Progenitor cell of endocrine pancreas (in vitro differentiated cells): ENCODE measurements at regions not wholly inside any gene's neighbourhood (a gene's known extent, or its start where the extent isn't known, plus 50 kb on each side); places are given as distances from the start of the nearest gene placed in this dataset.

Experiments
- DNase-seq: peaks from one replicate; pipeline ENCODE4 v3.0.0; 2021; ENCODE audit warnings: low spot score; ENCODE audit not compliant: unreplicated experiment
- H3K27ac Mint-ChIP-seq: 2 replicates; pipeline ENCODE4 v1.8.0; 2021; ENCODE audit warnings: mild to moderate bottlenecking, moderate library complexity, mixed read lengths
- H3K27me3 Mint-ChIP-seq: 2 replicates; pipeline ENCODE4 v1.8.0; 2021; ENCODE audit warnings: mixed read lengths
- H3K36me3 Mint-ChIP-seq: 2 replicates; pipeline ENCODE4 v1.8.0; 2022; ENCODE audit warnings: mixed read lengths; ENCODE audit not compliant: insufficient read depth
- H3K4me1 Mint-ChIP-seq: 2 replicates; pipeline ENCODE4 v1.8.0; 2021; ENCODE audit warnings: low read depth, mixed read lengths
- H3K4me3 Mint-ChIP-seq: 2 replicates; pipeline ENCODE4 v1.8.0; 2021; ENCODE audit warnings: low read depth, mild to moderate bottlenecking, moderate library complexity, mixed read lengths
- H3K9me3 Mint-ChIP-seq: 2 replicates; pipeline ENCODE4 v1.8.0; 2021; ENCODE audit warnings: low read depth, mixed read lengths
- TF ChIP-seq, protein P1 (sequence below): fragments of 200-600 bp; sonication (generic); IDR thresholded peaks from one replicate; pipeline ENCODE4 v1.5.0; 2021; ENCODE audit warnings: antibody characterized with exemption, mild to moderate bottlenecking; ENCODE audit not compliant: unreplicated experiment

DNA sequence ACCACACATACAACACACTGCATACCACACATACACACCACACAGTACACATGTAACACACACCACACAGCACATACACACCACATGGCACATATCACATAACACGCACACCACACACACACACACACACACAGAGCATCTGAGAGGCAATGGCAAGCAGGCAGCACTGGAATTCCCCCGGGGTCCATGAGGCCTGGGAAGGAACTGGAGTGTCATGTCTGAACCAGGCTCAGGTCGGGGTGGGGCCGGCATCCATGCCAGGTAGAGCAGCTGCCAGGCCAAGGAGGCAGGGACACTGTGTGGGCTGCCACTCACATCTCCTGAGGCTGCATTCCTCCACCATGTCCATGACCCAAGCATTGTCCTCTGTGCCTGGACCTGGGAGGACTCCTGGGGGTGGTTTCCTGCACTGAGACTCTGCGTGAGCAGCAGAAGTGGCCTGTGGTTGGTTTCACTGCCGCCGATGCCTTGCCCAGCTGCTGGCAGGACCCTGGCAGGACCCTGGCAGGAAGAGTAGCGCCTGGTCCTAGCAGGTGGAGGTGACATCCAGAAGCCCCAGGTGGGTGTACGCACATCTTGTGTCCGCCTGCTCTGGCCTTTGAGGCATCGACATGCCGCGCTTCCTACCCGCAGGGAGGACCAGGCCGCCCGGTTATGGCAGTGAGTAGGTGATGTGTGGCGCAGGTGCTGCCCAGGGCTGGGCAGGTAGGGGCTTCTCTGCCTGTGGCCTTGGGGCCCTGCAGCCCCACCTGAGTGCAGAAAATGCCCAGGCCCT lies 1280.4 kb downstream of the TBC1D22A start:
- TF ChIP-seq, protein P1, sequence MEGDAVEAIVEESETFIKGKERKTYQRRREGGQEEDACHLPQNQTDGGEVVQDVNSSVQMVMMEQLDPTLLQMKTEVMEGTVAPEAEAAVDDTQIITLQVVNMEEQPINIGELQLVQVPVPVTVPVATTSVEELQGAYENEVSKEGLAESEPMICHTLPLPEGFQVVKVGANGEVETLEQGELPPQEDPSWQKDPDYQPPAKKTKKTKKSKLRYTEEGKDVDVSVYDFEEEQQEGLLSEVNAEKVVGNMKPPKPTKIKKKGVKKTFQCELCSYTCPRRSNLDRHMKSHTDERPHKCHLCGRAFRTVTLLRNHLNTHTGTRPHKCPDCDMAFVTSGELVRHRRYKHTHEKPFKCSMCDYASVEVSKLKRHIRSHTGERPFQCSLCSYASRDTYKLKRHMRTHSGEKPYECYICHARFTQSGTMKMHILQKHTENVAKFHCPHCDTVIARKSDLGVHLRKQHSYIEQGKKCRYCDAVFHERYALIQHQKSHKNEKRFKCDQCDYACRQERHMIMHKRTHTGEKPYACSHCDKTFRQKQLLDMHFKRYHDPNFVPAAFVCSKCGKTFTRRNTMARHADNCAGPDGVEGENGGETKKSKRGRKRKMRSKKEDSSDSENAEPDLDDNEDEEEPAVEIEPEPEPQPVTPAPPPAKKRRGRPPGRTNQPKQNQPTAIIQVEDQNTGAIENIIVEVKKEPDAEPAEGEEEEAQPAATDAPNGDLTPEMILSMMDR: no peak
- Mint-ChIP-seq H3K4me3 (no peak overlapping the region), H3K27me3 (peaks cover 3% of the 10 kb centered on the region), H3K36me3 (no peaks in the 10 kb centered on the region), H3K4me1 (no peaks in the 10 kb centered on the region), H3K27ac (no peak overlapping the region), H3K9me3 (no peaks in the 10 kb centered on the region)
- no peak for DNase-seq

DNA sequence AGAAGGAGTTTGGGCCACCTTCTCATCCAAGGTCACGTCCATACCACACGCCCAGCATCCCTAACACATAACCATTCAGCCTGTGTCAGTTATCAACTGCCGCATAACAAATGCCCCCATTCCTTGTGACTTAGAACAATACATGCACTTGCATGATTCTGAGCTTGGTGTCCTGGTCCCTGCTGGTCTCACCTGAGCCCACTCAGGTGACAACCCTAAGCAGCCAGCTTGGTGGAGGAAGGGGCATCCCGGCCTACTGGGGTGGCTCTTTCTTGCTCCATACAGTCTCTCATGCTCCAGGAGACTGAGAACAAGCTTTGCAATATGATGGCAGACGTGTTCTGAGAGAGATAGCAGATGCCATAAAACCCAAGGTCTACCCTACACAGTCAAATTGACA lies 1276.9 kb downstream of the TBC1D22A start:
- Mint-ChIP-seq H3K27ac (no peak overlapping the region), H3K27me3 (peaks cover 10% of the 10 kb centered on the region), H3K4me3 (no peak overlapping the region), H3K9me3 (no peaks in the 10 kb centered on the region), H3K36me3 (no peaks in the 10 kb centered on the region), H3K4me1 (no peaks in the 10 kb centered on the region)
- TF ChIP-seq, protein P1: no peak
- no peak for DNase-seq

DNA sequence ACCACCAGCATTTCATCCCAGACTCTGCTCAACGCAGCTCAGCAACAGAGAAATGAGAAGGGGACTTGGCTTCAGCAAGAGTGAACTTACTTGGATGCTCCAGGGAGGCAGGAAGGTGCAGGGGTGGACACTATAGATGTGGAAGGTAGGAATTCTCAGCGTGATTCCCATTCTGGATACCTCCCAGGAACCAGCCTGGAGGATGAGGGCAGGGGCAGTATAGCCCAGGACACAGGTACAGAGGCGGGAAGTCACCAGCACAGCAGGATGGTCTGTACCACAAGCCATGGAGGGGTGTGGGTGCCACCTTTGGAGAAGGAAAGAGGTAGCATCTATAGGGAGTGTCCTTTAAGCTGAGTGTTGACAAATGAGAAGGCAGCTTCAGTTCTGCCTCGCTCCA lies 1275.2 kb downstream of the TBC1D22A start:
- TF ChIP-seq, protein P1: no peak
- peaks cover 10% of the 10 kb centered on the region for H3K27me3 Mint-ChIP-seq
- no peaks in the 10 kb centered on the region for H3K36me3 Mint-ChIP-seq
- H3K4me1 Mint-ChIP-seq: no peaks in the 10 kb centered on the region
- no peak overlapping the region for H3K4me3 Mint-ChIP-seq
- no peak for DNase-seq
- no peak overlapping the region for H3K27ac Mint-ChIP-seq
- H3K9me3 Mint-ChIP-seq: no peaks in the 10 kb centered on the region

DNA sequence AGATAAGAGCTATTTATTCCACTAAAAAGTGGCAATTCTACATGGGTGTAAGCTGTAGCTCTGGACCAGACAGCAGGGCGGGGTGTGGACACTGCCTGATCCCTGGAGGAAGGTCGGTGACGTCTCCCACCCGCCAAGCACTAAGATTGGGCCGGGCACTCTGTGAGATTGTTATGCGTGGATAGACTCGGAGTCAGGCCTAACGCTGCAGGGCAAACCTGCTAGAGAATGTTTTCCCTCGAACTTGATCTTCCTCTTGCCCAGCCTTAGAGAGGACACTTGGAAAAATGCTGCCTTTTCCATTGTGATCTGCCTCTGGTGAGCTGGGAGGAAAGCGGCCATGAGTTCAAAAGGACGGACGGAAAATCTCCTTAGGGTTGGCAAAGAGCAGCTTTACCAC lies 1273.4 kb downstream of the TBC1D22A start:
- Mint-ChIP-seq H3K36me3 (no peaks in the 10 kb centered on the region), H3K4me1 (no peaks in the 10 kb centered on the region), H3K27me3 (peaks cover 10% of the 10 kb centered on the region), H3K9me3 (no peaks in the 10 kb centered on the region), H3K27ac (no peak overlapping the region), H3K4me3 (no peak overlapping the region)
- DNase-seq: no peak
- TF ChIP-seq, protein P1: no peak

DNA sequence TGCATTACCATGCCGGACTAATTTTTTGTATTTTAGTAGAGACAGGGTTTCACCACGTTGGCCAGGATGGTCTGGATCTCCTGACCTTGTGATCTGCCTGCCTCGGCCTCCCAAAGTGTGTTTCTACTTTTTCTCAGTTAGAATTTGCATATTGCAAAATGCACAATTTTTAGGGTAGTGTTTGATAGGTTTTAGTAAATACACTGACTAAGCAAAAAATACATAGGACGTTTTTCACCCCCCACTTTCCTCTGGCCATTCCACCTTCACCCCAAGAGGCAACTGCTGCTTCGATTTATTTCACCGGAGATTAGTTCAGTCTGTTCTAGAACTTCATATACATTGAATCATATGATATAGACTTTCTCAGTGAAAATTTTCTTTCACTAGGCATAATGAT lies 1269.1 kb downstream of the TBC1D22A start:
- DNase-seq: no peak
- no peak overlapping the region for H3K27ac Mint-ChIP-seq
- H3K4me1 Mint-ChIP-seq: no peaks in the 10 kb centered on the region
- no peaks in the 10 kb centered on the region for H3K36me3 Mint-ChIP-seq
- H3K4me3 Mint-ChIP-seq: no peak overlapping the region
- no peaks in the 10 kb centered on the region for H3K9me3 Mint-ChIP-seq
- TF ChIP-seq, protein P1: no peak
- no peaks in the 10 kb centered on the region for H3K27me3 Mint-ChIP-seq
